Neuronal stem cell (in vitro differentiated cells): ENCODE measurements at regions not wholly inside any gene's neighbourhood (a gene's known extent, or its start where the extent isn't known, plus 50 kb on each side); places are given as distances from the start of the nearest gene placed in this dataset.

Experiments
- DNase-seq: peaks from one replicate; pipeline ENCODE4 v3.0.0-alpha.2; 2013; ENCODE audit warnings: low spot score
- H2AFZ ChIP-seq: one replicate; pipeline ENCODE4 v1.6.1; 2013; ENCODE audit warnings: mild to moderate bottlenecking, low read length, inconsistent platforms
- H2AK5ac ChIP-seq: 2 replicates; pipeline ENCODE4 v1.6.1; 2013; ENCODE audit warnings: low read depth, mild to moderate bottlenecking, inconsistent platforms, low read length, moderate library complexity, mixed read lengths
- H2BK120ac ChIP-seq: 2 replicates; pipeline ENCODE4 v1.6.1; 2013; ENCODE audit warnings: low read depth, mild to moderate bottlenecking, inconsistent platforms, low read length, moderate library complexity, mixed read lengths
- H2BK12ac ChIP-seq: one replicate; pipeline ENCODE4 v1.6.1; 2013; ENCODE audit warnings: low read length, inconsistent platforms
- H2BK15ac ChIP-seq: 2 replicates; pipeline ENCODE4 v1.6.1; 2013; ENCODE audit warnings: mild to moderate bottlenecking, low read length, inconsistent platforms, mixed read lengths
- H2BK5ac ChIP-seq: one replicate; pipeline ENCODE4 v1.6.1; 2013; ENCODE audit warnings: inconsistent platforms, mild to moderate bottlenecking, low read length, moderate library complexity
- H3K14ac ChIP-seq: one replicate; pipeline ENCODE4 v1.6.1; 2013; ENCODE audit warnings: low read length, inconsistent platforms
- H3K18ac ChIP-seq: 2 replicates; pipeline ENCODE4 v1.6.1; 2013; ENCODE audit warnings: low read length, inconsistent platforms
- H3K23ac ChIP-seq: 2 replicates; pipeline ENCODE4 v1.6.1; 2013; ENCODE audit warnings: low read depth, mild to moderate bottlenecking, mixed read lengths, low read length, inconsistent platforms; ENCODE audit not compliant: poor library complexity
- H3K27ac ChIP-seq: replicated peaks from 3 replicates; pipeline ENCODE4 v1.5.1; 2013; ENCODE audit warnings: low read length, inconsistent platforms
- H3K27me3 ChIP-seq, 3 experiments: 2 replicates each; pipeline ENCODE4 v1.6.1; 2013; ENCODE audit warnings: low read length in 3 of 3, mild to moderate bottlenecking in 2 of 3, inconsistent platforms in 1 of 3, low read depth in 1 of 3, mixed read lengths in 1 of 3, moderate library complexity in 1 of 3; ENCODE audit not compliant: control insufficient read depth in 3 of 3, insufficient read depth in 3 of 3
- H3K36me3 ChIP-seq, 2 donors: replicated peaks in 1 of 2; 2 replicates each; pipeline ENCODE4 v1.6.1; 2013; ENCODE audit warnings: low read length in 2 of 2; ENCODE audit not compliant: control insufficient read depth in 2 of 2, insufficient read depth in 2 of 2
- H3K4ac ChIP-seq: 2 replicates; pipeline ENCODE4 v1.6.1; 2013; ENCODE audit warnings: inconsistent platforms, mild to moderate bottlenecking, low read length, moderate library complexity
- H3K4me1 ChIP-seq, 2 donors: 1 replicate in 1 of 2; 2 replicates in 1 of 2; pipeline ENCODE4 v1.6.1; 2013; ENCODE audit warnings: low read length in 2 of 2, low read depth in 1 of 2; ENCODE audit not compliant: control insufficient read depth in 2 of 2, insufficient read depth in 1 of 2
- H3K4me2 ChIP-seq: one replicate; pipeline ENCODE4 v1.6.1; 2013; ENCODE audit warnings: mild to moderate bottlenecking, low read length, inconsistent platforms; ENCODE audit not compliant: insufficient read depth, poor library complexity, severe bottlenecking
- H3K4me3 ChIP-seq, 2 donors: 2 replicates each; pipeline ENCODE4 v1.5.1; 2013; ENCODE audit warnings: low read length in 2 of 2, mild to moderate bottlenecking in 2 of 2, inconsistent platforms in 1 of 2, moderate library complexity in 1 of 2
- H3K79me1 ChIP-seq: one replicate; pipeline ENCODE4 v1.6.1; 2013; ENCODE audit warnings: low read depth, mild to moderate bottlenecking, inconsistent platforms, low read length, moderate library complexity
- H3K9ac ChIP-seq: one replicate; pipeline ENCODE4 v1.6.1; 2013; ENCODE audit warnings: mild to moderate bottlenecking, low read depth, low read length, inconsistent platforms; ENCODE audit not compliant: poor library complexity
- H3K9me3 ChIP-seq, 2 donors: replicated peaks in 1 of 2; 2 replicates each; pipeline versions ENCODE3 to v1.6.1; 2013; ENCODE audit warnings: low read length in 2 of 2, mild to moderate bottlenecking in 2 of 2, inconsistent platforms in 1 of 2, low read depth in 1 of 2, mixed read lengths in 1 of 2, moderate library complexity in 1 of 2; ENCODE audit not compliant: control insufficient read depth in 2 of 2, insufficient read depth in 1 of 2
- H4K8ac ChIP-seq: one replicate; pipeline ENCODE4 v1.6.1; 2013; ENCODE audit warnings: low read depth, mild to moderate bottlenecking, inconsistent platforms, low read length, moderate library complexity
- H4K91ac ChIP-seq: one replicate; pipeline ENCODE4 v1.6.1; 2013; ENCODE audit warnings: low read length, low read depth, mild to moderate bottlenecking, inconsistent platforms; ENCODE audit not compliant: poor library complexity
- WGBS, 2 donors: extraction: QIAGEN DNeasy Blood & Tissue Kit; methylation state at CpG; one replicate each; pipeline ENCODE4 v1.1.7; 2013; ENCODE audit warnings: missing lambda C conversion rate in 2 of 2, mixed read lengths in 1 of 2; ENCODE audit not compliant: insufficient read length in 2 of 2, insufficient replicate concordance in 1 of 2; ENCODE audit errors: extremely low coverage in 2 of 2; 5-methylcytosine and 5-hydroxymethylcytosine counted together

DNA sequence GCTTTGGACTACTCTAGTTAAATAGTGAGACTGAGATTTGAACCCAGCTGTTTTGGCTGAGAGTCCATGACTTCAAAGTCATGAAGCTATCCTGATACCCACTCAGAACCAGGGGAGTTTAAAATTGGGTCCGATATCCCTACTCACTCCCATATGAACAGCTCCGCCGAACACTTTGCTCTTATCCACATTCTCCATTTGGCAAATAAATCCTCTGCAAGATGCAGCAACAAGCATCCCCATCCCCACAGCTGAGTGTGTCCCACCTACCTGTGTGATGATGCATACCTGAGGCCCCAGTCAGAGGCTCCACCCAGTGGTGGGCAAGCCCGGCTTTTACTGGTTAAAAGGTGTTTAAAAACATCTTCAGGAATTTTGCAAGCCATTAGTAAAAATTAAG, 108.3 kb upstream of the SLC24A3 start:
- Histone ChIP-seq H4K91ac (no peak overlapping the region), H3K14ac (no peak overlapping the region), H3K9ac (no peak overlapping the region), H2BK120ac (no peak overlapping the region), H3K9me3 (peaks cover 0 to 4% of the 10 kb centered on the region in 2 donors), H2BK12ac (no peak overlapping the region), H2BK15ac (no peak overlapping the region), H2AFZ (no peak overlapping the region), H3K23ac (no peak overlapping the region), H3K4me1 (peaks cover 0 to 2% of the 10 kb centered on the region in 2 donors), H3K27ac (no peak overlapping the region), H3K4me3 (no peak overlapping the region), H3K27me3 (no peaks in the 10 kb centered on the region), H3K4me2 (no peak overlapping the region), H3K18ac (no peak overlapping the region), H3K4ac (no peak overlapping the region), H3K36me3 (no peaks in the 10 kb centered on the region), H2AK5ac (no peak overlapping the region), H3K79me1 (no peaks in the 10 kb centered on the region), H2BK5ac (no peak overlapping the region), H4K8ac (no peak overlapping the region)
- no peak for DNase-seq
- no CpG with 5 or more reads among the region's 4 CpGs for WGBS, 2 donors

DNA sequence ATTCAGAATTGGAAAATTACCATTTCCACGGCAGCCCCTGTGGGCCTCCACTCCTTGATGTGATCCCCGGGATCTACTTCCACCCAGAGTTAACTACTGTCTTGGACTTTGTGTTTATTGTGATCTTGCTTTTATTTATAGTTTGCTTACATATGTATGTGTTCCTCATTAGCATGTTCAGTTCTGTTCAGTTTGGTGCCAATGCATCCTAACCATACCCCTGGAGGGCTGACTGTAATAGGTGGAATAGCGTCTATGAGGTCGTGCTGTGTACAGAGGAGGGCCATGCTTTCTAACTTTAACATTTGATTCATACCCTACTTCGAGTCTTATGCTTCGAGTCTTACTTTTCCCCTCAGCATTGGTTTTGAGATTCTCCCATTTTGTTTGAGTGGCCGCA, 104.3 kb upstream of the SLC24A3 start:
- no peak overlapping the region for H3K9ac ChIP-seq
- no peak overlapping the region for H3K23ac ChIP-seq
- no peak overlapping the region for H2BK15ac ChIP-seq
- H2AFZ ChIP-seq: no peak overlapping the region
- H3K36me3 ChIP-seq: no peaks in the 10 kb centered on the region
- no peak overlapping the region for H2BK120ac ChIP-seq
- no peak overlapping the region for H3K14ac ChIP-seq
- no peak overlapping the region for H4K8ac ChIP-seq
- H2AK5ac ChIP-seq: no peak overlapping the region
- no peak overlapping the region for H3K4me2 ChIP-seq
- H3K79me1 ChIP-seq: no peaks in the 10 kb centered on the region
- no CpG with 5 or more reads among the region's 7 CpGs for WGBS, 2 donors
- H3K4me1 ChIP-seq: no peaks in the 10 kb centered on the region
- H3K18ac ChIP-seq: no peak overlapping the region
- H3K4me3 ChIP-seq: no peak overlapping the region
- H3K27ac ChIP-seq: no peak overlapping the region
- no peak overlapping the region for H4K91ac ChIP-seq
- H2BK12ac ChIP-seq: no peak overlapping the region
- H3K4ac ChIP-seq: no peak overlapping the region
- H2BK5ac ChIP-seq: no peak overlapping the region
- H3K27me3 ChIP-seq: no peaks in the 10 kb centered on the region
- peaks cover 0 to 4% of the 10 kb centered on the region in 2 donors for H3K9me3 ChIP-seq
- DNase-seq: no peak

DNA sequence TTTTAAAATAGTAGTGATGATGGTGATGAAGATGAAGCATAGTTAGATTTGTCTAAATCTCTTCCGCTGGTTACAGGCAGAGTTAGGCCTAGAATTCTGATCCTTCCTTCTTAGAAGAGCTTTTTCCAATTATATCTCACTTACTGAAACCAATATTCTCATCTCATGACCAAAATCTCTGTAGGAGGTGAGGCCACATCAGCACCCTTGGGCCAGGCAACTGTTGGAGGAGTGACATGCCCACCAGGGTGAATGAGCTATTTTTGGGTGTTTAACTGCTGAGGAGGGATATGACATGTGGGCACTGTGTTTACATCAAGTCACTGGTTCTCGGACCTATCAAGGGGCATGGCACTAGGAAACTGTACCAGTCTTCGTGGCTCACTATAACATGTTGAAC, 102.2 kb upstream of the SLC24A3 start:
- H3K4me1 ChIP-seq: no peaks in the 10 kb centered on the region
- H3K23ac ChIP-seq: no peak overlapping the region
- no peak overlapping the region for H2BK120ac ChIP-seq
- no CpG with 5 or more reads among the region's 3 CpGs for WGBS, 2 donors
- no peak overlapping the region for H3K9ac ChIP-seq
- no peak overlapping the region for H4K8ac ChIP-seq
- DNase-seq: no peak
- no peak overlapping the region for H2BK15ac ChIP-seq
- H2AFZ ChIP-seq: no peak overlapping the region
- H3K27ac ChIP-seq: no peak overlapping the region
- peaks cover 0 to 4% of the 10 kb centered on the region in 2 donors for H3K9me3 ChIP-seq
- H3K4me2 ChIP-seq: no peak overlapping the region
- no peak overlapping the region for H2BK12ac ChIP-seq
- H3K14ac ChIP-seq: no peak overlapping the region
- H3K18ac ChIP-seq: no peak overlapping the region
- no peak overlapping the region for H4K91ac ChIP-seq
- H2BK5ac ChIP-seq: no peak overlapping the region
- H3K27me3 ChIP-seq: no peaks in the 10 kb centered on the region
- no peak overlapping the region for H3K4me3 ChIP-seq
- H3K4ac ChIP-seq: no peak overlapping the region
- H2AK5ac ChIP-seq: no peak overlapping the region
- H3K79me1 ChIP-seq: no peaks in the 10 kb centered on the region
- no peaks in the 10 kb centered on the region for H3K36me3 ChIP-seq

DNA sequence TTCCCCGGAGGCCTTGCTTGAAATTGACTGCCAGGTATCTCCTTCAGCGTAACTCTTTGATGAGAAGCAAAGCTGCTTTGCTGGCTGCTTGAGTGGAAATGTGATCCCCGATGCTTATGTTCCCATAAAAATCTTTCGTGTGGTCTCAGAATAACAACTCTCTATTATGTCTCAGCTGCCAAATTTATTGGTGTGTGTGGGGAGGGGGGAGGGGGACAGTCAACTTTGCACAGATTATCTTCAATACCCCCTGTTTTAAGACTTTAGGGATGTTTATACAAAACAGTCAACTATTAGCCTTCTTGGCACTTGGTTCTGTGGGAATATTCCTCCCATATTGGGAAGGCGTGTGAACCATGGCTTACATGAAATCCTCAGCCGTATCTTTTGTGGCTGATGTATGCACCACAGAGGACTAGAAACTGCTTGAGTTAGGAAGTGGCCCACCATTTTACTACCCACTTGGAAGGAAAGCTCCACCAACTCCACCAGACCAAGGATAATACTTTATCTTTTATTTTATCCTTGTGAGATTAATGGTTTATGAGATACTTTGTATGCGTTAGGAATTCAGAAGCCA, 101.5 kb upstream of the SLC24A3 start:
- Histone ChIP-seq H3K18ac (no peak overlapping the region), H3K4me3 (no peak overlapping the region), H3K4me2 (no peak overlapping the region), H3K23ac (no peak overlapping the region), H4K8ac (no peak overlapping the region), H4K91ac (no peak overlapping the region), H3K14ac (no peak overlapping the region), H2BK12ac (no peak overlapping the region), H3K36me3 (no peaks in the 10 kb centered on the region), H2AK5ac (no peak overlapping the region), H3K27ac (no peak overlapping the region), H3K9me3 (peaks cover 0 to 4% of the 10 kb centered on the region in 2 donors), H2BK15ac (no peak overlapping the region), H3K4me1 (no peaks in the 10 kb centered on the region), H3K27me3 (no peaks in the 10 kb centered on the region), H3K79me1 (no peaks in the 10 kb centered on the region), H2AFZ (no peak overlapping the region), H3K9ac (no peak overlapping the region), H2BK120ac (no peak overlapping the region), H2BK5ac (no peak overlapping the region), H3K4ac (no peak overlapping the region)
- DNase-seq: no peak
- no CpG with 5 or more reads among the region's 7 CpGs for WGBS, 2 donors
